Endothelial cell of umbilical vein (primary cell): ENCODE measurements at regions not wholly inside any gene's neighbourhood (a gene's known extent, or its start where the extent isn't known, plus 50 kb on each side); places are given as distances from the start of the nearest gene placed in this dataset.

Source experiments
- BruUV-seq: library from RNA; stranded (reverse); fragments of 400-500 nt; replicated peaks from 2 replicates; lab custom pipeline; 2021; lab: Mats Ljungman, UMichigan
- CTCF ChIA-PET: fragments of 300-600, 350-600 bp; sonication (Branson Sonifier 250); formaldehyde crosslinking; loops from one replicate; lab custom pipeline; 2021; ENCODE audit warnings: antibody characterized with exemption, inconsistent platforms; lab: Charles Lee
- POLR2A ChIA-PET: fragments of 300-600, 350-600 bp; sonication (Branson Sonifier 250); formaldehyde crosslinking; loops from one replicate; lab custom pipeline; 2021; ENCODE audit warnings: antibody characterized with exemption, inconsistent platforms; lab: Charles Lee
- DNase-seq: peaks from one replicate; pipeline ENCODE4 v3.0.0-alpha.2; 2011; ENCODE audit warnings: low read depth, low spot score
- FAIRE-seq: peaks from 2 replicates; lab custom pipeline; 2011; peaks lifted over from hg19 to GRCh38; lab: Jason Lieb, UNC
- H2AFZ ChIP-seq: 2 replicates; pipeline ENCODE4 v1.6.0; 2012; ENCODE audit warnings: low read depth, low read length, control low read depth, inconsistent platforms
- H3K27ac ChIP-seq: 2 replicates; pipeline ENCODE4 v1.5.1; 2011; ENCODE audit warnings: low read depth, mild to moderate bottlenecking, control low read depth, low read length, moderate library complexity; ENCODE audit not compliant: insufficient read depth
- H3K27me3 ChIP-seq, 2 experiments: 2 replicates each; pipeline versions ENCODE4 v1.6.0 to v1.6.1; 2011; ENCODE audit warnings: low read length in 2 of 2, mixed read lengths in 1 of 2; ENCODE audit not compliant: control insufficient read depth in 2 of 2, insufficient read depth in 2 of 2
- H3K36me3 ChIP-seq, 2 experiments: 2 replicates in 1 of 2; 3 replicates in 1 of 2; pipeline ENCODE4 v1.5.1; 2011; ENCODE audit warnings: low read length in 2 of 2, mild to moderate bottlenecking in 1 of 2, moderate library complexity in 1 of 2; ENCODE audit not compliant: control insufficient read depth in 2 of 2, insufficient read depth in 2 of 2; ENCODE audit errors: extremely low read depth in 1 of 2
- H3K4me1 ChIP-seq: 3 replicates; pipeline ENCODE4 v1.5.1; 2011; ENCODE audit warnings: mild to moderate bottlenecking, low read length; ENCODE audit not compliant: control insufficient read depth, insufficient read depth; ENCODE audit errors: extremely low read depth
- H3K4me2 ChIP-seq: 2 replicates; pipeline ENCODE4 v1.6.1; 2011; ENCODE audit warnings: low read length, control low read depth, mixed read lengths; ENCODE audit not compliant: insufficient read depth
- H3K4me3 ChIP-seq, 3 experiments: fragments of 200-600 bp in 1 of 3; sonication (generic), shearing (Covaris generic) in 1 of 3; replicated peaks in 1 of 3; 2 replicates each; pipeline ENCODE4 v1.5.1; 2011 to 2016; ENCODE audit warnings: control low read depth in 3 of 3, low read length in 3 of 3, mild to moderate bottlenecking in 2 of 3, inconsistent platforms in 1 of 3, low read depth in 1 of 3, moderate library complexity in 1 of 3; ENCODE audit not compliant: insufficient read depth in 1 of 3
- H3K79me2 ChIP-seq: 2 replicates; pipeline ENCODE4 v1.6.0; 2012; ENCODE audit warnings: low read length, inconsistent platforms; ENCODE audit not compliant: control insufficient read depth, insufficient read depth
- H3K9ac ChIP-seq: replicated peaks from 2 replicates; pipeline ENCODE3; 2011; ENCODE audit warnings: low read length, control low read depth; ENCODE audit not compliant: insufficient read depth; ENCODE audit errors: extremely low read depth
- H3K9me1 ChIP-seq: replicated peaks from 3 replicates; pipeline ENCODE4 v1.6.0; 2011; ENCODE audit warnings: mild to moderate bottlenecking, low read length; ENCODE audit not compliant: control insufficient read depth, insufficient read depth; ENCODE audit errors: extremely low read depth
- H3K9me3 ChIP-seq: replicated peaks from 2 replicates; pipeline ENCODE4 v1.5.1; 2012; ENCODE audit warnings: low read length, inconsistent platforms; ENCODE audit not compliant: control insufficient read depth, insufficient read depth
- H4K20me1 ChIP-seq: replicated peaks from 2 replicates; pipeline ENCODE3; 2011; ENCODE audit warnings: mild to moderate bottlenecking, low read length; ENCODE audit not compliant: control insufficient read depth, insufficient read depth; ENCODE audit errors: extremely low read depth
- EZH2 ChIP-seq: IDR thresholded peaks from 2 replicates; pipeline ENCODE4 v1.6.1; 2012; ENCODE audit warnings: borderline replicate concordance, low read depth, mild to moderate bottlenecking, moderate library complexity, low read length, inconsistent platforms; ENCODE audit not compliant: severe bottlenecking
- FOS ChIP-seq: IDR thresholded peaks from 2 replicates; pipeline ENCODE4 v1.6.1; 2011; ENCODE audit warnings: mild to moderate bottlenecking, low read length, moderate library complexity, borderline replicate concordance; ENCODE audit not compliant: insufficient read depth
- GATA2 ChIP-seq: IDR thresholded peaks from 2 replicates; pipeline ENCODE4 v1.7.0; 2011; ENCODE audit warnings: low read depth, mild to moderate bottlenecking, moderate library complexity, mixed read lengths, low read length; ENCODE audit not compliant: insufficient read length, insufficient read depth
- JUN ChIP-seq: IDR thresholded peaks from 2 replicates; pipeline ENCODE4 v1.6.1; 2011; ENCODE audit warnings: borderline replicate concordance, low read depth; ENCODE audit not compliant: insufficient read length, insufficient read depth
- MYC ChIP-seq: IDR thresholded peaks from one replicate; pipeline ENCODE4 v1.6.1; 2011; ENCODE audit warnings: mild to moderate bottlenecking, low read depth, low read length
- POLR2A ChIP-seq: IDR thresholded peaks from 2 replicates; pipeline ENCODE4 v1.6.1; 2012; ENCODE audit warnings: low read depth, mild to moderate bottlenecking, control low read depth, low read length
- POLR2AphosphoS5 ChIP-seq: IDR thresholded peaks from 2 replicates; pipeline ENCODE4 v1.6.1; 2012; ENCODE audit warnings: low read depth, mild to moderate bottlenecking, control low read depth, low read length, moderate library complexity; ENCODE audit not compliant: insufficient read depth
- dilution Hi-C: fragments of 300-500 bp; cut with MboI; formaldehyde crosslinking; loops from one replicate; pipeline ENCODE4 v1.15.0; 2019; ENCODE audit warnings: low sequenced_read_pairs; ENCODE audit not compliant: extremely low pct_ligation_motif_present
- intact Hi-C: fragments of 100-400 bp; cut with micrococcal nuclease; formaldehyde crosslinking; loops from one replicate; pipeline ENCODE4 v1.10.0; 2022
- TF ChIP-seq, protein P1 (sequence below), 2 donors: IDR thresholded peaks; 1 replicate in 1 of 2; 2 replicates in 1 of 2; pipeline ENCODE4 v1.5.1; 2011; ENCODE audit warnings: low read length in 2 of 2, mild to moderate bottlenecking in 2 of 2, moderate library complexity in 2 of 2, control low read depth in 1 of 2, inconsistent platforms in 1 of 2, low read depth in 1 of 2; ENCODE audit not compliant: insufficient read depth in 1 of 2; ENCODE audit errors: extremely low read depth in 1 of 2
- TF ChIP-seq, protein P2 (sequence below): IDR thresholded peaks from 2 replicates; pipeline ENCODE4 v1.6.1; 2011; ENCODE audit not compliant: insufficient read depth, insufficient read length

DNA sequence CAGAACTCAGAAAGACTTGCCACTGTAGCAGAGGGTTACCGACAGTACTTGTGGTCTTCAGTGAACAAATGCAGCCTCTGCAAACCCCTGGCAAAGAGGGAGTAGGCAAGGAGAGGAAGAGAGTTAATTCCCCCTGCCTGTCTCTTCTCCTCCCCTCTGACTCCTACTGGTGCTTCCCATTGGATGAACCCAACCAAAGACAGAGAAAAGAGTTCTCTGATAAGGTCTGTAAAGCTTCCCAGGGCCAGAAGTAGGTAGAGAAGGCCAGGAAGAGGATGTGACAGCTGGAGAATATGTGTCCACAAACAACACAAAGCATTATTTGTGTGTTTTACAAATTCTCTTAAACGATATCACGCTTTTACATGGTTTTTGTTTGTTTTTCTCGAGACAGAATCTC lies 66.6 kb upstream of the GPCPD1 start:
- Histone ChIP-seq H3K79me2 (no peaks in the 10 kb centered on the region), H3K4me3 (no peak overlapping the region), H3K36me3 (no peaks in the 10 kb centered on the region), H3K27me3 (peaks cover 1 to 3% of the 10 kb centered on the region in 2 experiments), H3K9ac (no peak overlapping the region), H3K4me1 (no peaks in the 10 kb centered on the region), H3K9me3 (no peaks in the 10 kb centered on the region), H4K20me1 (no peaks in the 10 kb centered on the region), H3K9me1 (no peaks in the 10 kb centered on the region), H3K27ac (no peak overlapping the region), H2AFZ (no peak overlapping the region), H3K4me2 (no peak overlapping the region)
- ChIA-PET POLR2A (no interaction called here), CTCF (no interaction called here)
- dilution Hi-C loops, result no loop called here
- DNase-seq (no peak), FAIRE-seq (no peak)
- TF ChIP-seq POLR2AphosphoS5 (no peak), JUN (no peak), EZH2 (no peak), MYC (no peak), POLR2A (no peak), FOS (no peak), GATA2 (no peak)
- TF ChIP-seq, protein P1, sequence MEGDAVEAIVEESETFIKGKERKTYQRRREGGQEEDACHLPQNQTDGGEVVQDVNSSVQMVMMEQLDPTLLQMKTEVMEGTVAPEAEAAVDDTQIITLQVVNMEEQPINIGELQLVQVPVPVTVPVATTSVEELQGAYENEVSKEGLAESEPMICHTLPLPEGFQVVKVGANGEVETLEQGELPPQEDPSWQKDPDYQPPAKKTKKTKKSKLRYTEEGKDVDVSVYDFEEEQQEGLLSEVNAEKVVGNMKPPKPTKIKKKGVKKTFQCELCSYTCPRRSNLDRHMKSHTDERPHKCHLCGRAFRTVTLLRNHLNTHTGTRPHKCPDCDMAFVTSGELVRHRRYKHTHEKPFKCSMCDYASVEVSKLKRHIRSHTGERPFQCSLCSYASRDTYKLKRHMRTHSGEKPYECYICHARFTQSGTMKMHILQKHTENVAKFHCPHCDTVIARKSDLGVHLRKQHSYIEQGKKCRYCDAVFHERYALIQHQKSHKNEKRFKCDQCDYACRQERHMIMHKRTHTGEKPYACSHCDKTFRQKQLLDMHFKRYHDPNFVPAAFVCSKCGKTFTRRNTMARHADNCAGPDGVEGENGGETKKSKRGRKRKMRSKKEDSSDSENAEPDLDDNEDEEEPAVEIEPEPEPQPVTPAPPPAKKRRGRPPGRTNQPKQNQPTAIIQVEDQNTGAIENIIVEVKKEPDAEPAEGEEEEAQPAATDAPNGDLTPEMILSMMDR (IDR thresholded peaks at IDR 0.05; ENCODE audit: extremely low read depth in 1 of 2, insufficient read depth in 1 of 2, low read depth in 1 of 2, low read length in 2 of 2), result no peak
- TF ChIP-seq, protein P2, sequence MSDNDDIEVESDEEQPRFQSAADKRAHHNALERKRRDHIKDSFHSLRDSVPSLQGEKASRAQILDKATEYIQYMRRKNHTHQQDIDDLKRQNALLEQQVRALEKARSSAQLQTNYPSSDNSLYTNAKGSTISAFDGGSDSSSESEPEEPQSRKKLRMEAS, result no peak
- intact Hi-C loops, result no loop called here
- BruUV-seq, result no TSS peak
